ENCODE measurements at regions not wholly inside any gene's neighbourhood (a gene's known extent, or its start where the extent isn't known, plus 50 kb on each side); places are given as distances from the start of the nearest gene placed in this dataset.

DNA sequence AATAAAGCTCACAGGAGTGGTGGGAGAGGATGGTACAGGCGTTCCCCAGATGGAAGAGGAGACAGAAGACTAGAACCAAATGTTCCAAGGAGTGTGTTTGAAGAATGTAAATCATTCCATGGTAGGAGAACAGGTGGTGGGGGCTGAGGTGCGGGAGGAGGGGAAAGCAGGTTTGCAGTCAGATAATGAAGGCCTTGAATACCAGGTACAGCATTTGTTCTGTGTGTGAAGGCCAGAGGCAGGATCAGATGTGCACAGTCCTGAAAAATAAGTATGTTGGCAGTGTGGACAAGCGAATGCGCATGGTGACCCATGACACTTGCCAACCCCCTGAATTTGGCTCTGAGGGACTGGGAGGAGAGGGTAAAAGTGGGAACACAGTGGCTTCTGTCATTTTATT, 59.9 kb upstream of the ALDH1B1 start:
- TF ChIP-seq EZH2phosphoT487 (IDR thresholded peaks at IDR 0.05; ENCODE audit: low read depth): no peak
- no peak for TF ChIP-seq CTCF (IDR thresholded peaks at IDR 0.05; ENCODE audit: low read depth, low read length)

Measured in OCI-LY3 (cell line).